Choroid plexus epithelial cell (primary cell): ENCODE measurements at regions not wholly inside any gene's neighbourhood (a gene's known extent, or its start where the extent isn't known, plus 50 kb on each side); places are given as distances from the start of the nearest gene placed in this dataset.
"Not testable (repeated sequence)": the region's sequence is repeated elsewhere in the genome, so short reads cannot be mapped to it uniquely, and the experiment has no call there.

Experiments used
- DNase-seq: peaks from one replicate; pipeline ENCODE4 v3.0.0-alpha.2; 2010; ENCODE audit warnings: low read depth
- H3K4me3 ChIP-seq: 2 replicates; pipeline ENCODE4 v1.5.1; 2011; ENCODE audit warnings: low read depth, mild to moderate bottlenecking, control low read depth, low read length, moderate library complexity
- CTCF ChIP-seq: conservative IDR thresholded peaks from 2 replicates; pipeline ENCODE4 v1.5.1; 2011; ENCODE audit warnings: low read depth, mild to moderate bottlenecking, control low read depth, inconsistent platforms, low read length, moderate library complexity

- H3K4me3 ChIP-seq = no peak overlapping the region
- TF ChIP-seq CTCF = no peak
- DNase-seq = no peak
Measured at GRCh38 chr14:24705840-24706239, 71.8 kb upstream of the GZMB start.

DNA sequence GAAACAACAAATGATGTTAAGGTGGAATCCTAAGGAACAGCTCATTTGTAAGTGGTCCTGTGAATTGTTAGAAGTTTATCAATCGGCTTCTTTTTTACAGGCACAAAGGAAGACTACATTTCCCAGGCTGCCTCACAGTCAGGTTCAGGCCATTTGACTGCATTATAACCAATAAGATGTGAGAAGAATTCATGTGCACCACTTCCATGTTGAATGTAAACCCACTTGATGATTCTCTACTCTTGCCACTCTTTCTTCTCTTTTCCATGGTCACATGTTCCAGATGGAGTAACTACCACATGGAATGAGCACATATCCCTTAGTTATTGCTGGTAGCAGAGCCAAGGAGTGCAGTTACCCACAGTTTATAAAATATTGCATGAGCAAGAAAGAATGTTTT is 67.1 kb upstream of the GZMB start:
- DNase-seq = no peak
- H3K4me3 ChIP-seq = no peak overlapping the region
- TF ChIP-seq CTCF = no peak

DNA sequence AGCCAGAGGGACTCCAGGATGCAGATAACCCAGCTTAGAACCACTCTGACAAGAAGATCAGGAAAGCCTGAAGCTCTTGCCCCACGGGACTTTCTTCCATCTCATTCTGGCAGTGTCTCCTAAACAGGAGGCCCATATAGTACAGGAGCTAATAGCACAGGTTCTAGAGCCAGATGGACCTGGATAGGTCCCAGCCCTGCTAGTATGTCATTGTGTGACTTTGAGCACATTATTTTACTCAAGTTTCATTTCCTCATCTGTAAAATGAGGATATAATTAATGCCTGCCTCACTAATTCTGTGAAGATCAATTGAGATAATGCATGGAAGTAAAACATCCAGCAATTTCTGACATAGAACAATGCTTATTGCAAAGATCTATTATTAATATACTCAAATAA is 66.5 kb upstream of the GZMB start:
- no peak overlapping the region for H3K4me3 ChIP-seq
- no peak for DNase-seq
- no peak for TF ChIP-seq CTCF

DNA sequence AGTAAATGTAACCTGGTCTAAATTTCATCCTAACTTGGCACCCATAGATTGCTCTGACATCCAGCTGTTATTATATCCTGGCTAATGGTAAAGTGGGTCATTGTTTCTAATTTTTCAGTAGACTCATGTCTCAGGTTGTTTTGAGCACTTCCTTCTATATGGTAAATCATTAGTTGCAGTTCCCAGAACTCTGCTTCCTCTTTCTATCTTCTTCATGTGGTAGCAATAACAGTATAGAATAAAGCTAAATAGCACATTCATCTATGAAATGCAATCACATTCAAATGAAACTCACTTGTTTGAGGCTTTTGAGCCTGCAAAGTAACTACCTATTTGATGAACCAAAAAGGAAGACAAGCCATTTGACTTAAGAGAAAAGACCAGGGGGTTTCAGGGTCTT is 65.1 kb upstream of the GZMB start:
- DNase-seq = no peak
- no peak for TF ChIP-seq CTCF
- H3K4me3 ChIP-seq = no peak overlapping the region

DNA sequence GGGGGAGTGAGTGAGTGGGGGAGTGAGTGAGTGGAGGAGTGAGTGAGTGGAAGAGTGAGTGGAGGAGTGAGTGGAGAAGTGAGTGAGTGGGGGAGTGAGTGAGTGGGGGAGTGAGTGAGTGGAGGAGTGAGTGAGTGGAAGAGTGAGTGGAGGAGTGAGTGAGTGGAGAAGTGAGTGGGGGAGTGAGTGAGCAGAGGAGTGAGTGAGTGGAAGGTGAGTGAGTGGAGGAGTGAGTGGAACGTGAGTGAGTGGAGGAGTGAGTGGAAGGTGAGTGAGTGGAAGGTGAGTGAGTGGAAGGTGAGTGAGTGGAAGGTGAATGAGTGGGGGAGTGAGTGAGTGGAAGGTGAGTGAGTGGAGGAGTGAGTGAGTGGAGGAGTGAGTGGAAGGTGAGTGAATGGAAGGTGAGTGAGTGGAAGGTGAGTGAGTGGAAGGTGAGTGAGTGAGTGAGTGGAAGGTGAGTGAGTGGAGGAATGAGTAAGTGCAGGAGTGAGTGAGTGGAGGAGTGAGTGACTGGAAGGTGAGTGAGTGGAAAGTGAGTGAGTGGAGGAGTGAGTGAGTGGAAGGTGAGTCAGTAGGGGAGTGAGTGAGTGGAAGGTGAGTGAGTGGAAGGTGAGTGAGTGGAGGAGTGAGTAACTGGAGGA is 62.4 kb upstream of the GZMB start:
- not testable (repeated sequence) for DNase-seq, H3K4me3 ChIP-seq

- no peak overlapping the region for H3K4me3 ChIP-seq
- DNase-seq = no peak
- TF ChIP-seq CTCF = no peak
Measured at GRCh38 chr14:24695265-24696241, 61.6 kb upstream of the GZMB start.

- DNase-seq = no peak
- H3K4me3 ChIP-seq = no peak overlapping the region
- no peak for TF ChIP-seq CTCF
Measured at GRCh38 chr14:24694680-24695079, 60.7 kb upstream of the GZMB start.
